H9 (cell line): ENCODE measurements at regions not wholly inside any gene's neighbourhood (a gene's known extent, or its start where the extent isn't known, plus 50 kb on each side); places are given as distances from the start of the nearest gene placed in this dataset.

Experiments
- DNase-seq: peaks from one replicate; pipeline ENCODE4 v3.0.0-alpha.2; 2017
- H2AFZ ChIP-seq: one replicate; pipeline ENCODE4 v1.6.1; 2013; ENCODE audit warnings: mild to moderate bottlenecking, low read length, control low read depth, moderate library complexity
- H2AK5ac ChIP-seq: 2 replicates; pipeline ENCODE4 v1.6.1; 2013; ENCODE audit warnings: low read length, control low read depth, mixed read lengths; ENCODE audit not compliant: insufficient read length
- H2BK120ac ChIP-seq: one replicate; pipeline ENCODE4 v1.6.1; 2013; ENCODE audit warnings: low read depth, mild to moderate bottlenecking, low read length, control low read depth, inconsistent platforms; ENCODE audit not compliant: poor library complexity, severe bottlenecking
- H2BK12ac ChIP-seq: 2 replicates; pipeline ENCODE4 v1.6.1; 2013; ENCODE audit warnings: low read length, control low read depth, mixed read lengths, low read depth; ENCODE audit not compliant: insufficient read length
- H2BK15ac ChIP-seq: 2 replicates; pipeline ENCODE4 v1.6.1; 2013; ENCODE audit warnings: low read depth, low read length, control low read depth
- H2BK20ac ChIP-seq: one replicate; pipeline ENCODE4 v1.6.1; 2013; ENCODE audit warnings: low read depth, mild to moderate bottlenecking, low read length, control low read depth, inconsistent platforms; ENCODE audit not compliant: poor library complexity, severe bottlenecking
- H2BK5ac ChIP-seq: 2 replicates; pipeline ENCODE4 v1.6.1; 2013; ENCODE audit warnings: low read length, control low read depth, mixed read lengths; ENCODE audit not compliant: insufficient read length
- H3K14ac ChIP-seq: 2 replicates; pipeline ENCODE4 v1.6.1; 2013; ENCODE audit warnings: low read length, control low read depth; ENCODE audit not compliant: insufficient read depth
- H3K18ac ChIP-seq: 2 replicates; pipeline ENCODE4 v1.6.1; 2013; ENCODE audit warnings: low read depth, mild to moderate bottlenecking, mixed read lengths, low read length, control low read depth; ENCODE audit not compliant: insufficient read length
- H3K23ac ChIP-seq: 2 replicates; pipeline ENCODE4 v1.6.1; 2013; ENCODE audit warnings: low read length, control low read depth, mixed read lengths, low read depth; ENCODE audit not compliant: insufficient read length
- H3K23me2 ChIP-seq: 2 replicates; pipeline ENCODE4 v1.6.1; 2013; ENCODE audit warnings: low read depth, mild to moderate bottlenecking, mixed read lengths, low read length, control low read depth; ENCODE audit not compliant: insufficient read length, poor library complexity, severe bottlenecking
- H3K27ac ChIP-seq: 2 replicates; pipeline ENCODE4 v1.5.1; 2013; ENCODE audit warnings: low read length, control low read depth, mixed read lengths, low read depth; ENCODE audit not compliant: insufficient read length
- H3K27me3 ChIP-seq: 2 replicates; pipeline ENCODE4 v1.6.1; 2013; ENCODE audit warnings: low read length, control low read depth, inconsistent platforms; ENCODE audit not compliant: insufficient read depth
- H3K4ac ChIP-seq: 2 replicates; pipeline ENCODE4 v1.6.1; 2013; ENCODE audit warnings: low read depth, mild to moderate bottlenecking, control low read depth, inconsistent platforms, low read length, moderate library complexity
- H3K4me1 ChIP-seq: 2 replicates; pipeline ENCODE4 v1.6.1; 2013; ENCODE audit warnings: low read length, control low read depth, inconsistent platforms; ENCODE audit not compliant: insufficient read depth
- H3K4me2 ChIP-seq: 2 replicates; pipeline ENCODE4 v1.6.1; 2013; ENCODE audit warnings: low read length, control low read depth, mixed read lengths; ENCODE audit not compliant: insufficient read length, insufficient read depth
- H3K56ac ChIP-seq: 2 replicates; pipeline ENCODE4 v1.6.1; 2013; ENCODE audit warnings: low read depth, mild to moderate bottlenecking, mixed read lengths, low read length, control low read depth; ENCODE audit not compliant: insufficient read length
- H3K79me1 ChIP-seq: 2 replicates; pipeline ENCODE4 v1.6.1; 2013; ENCODE audit warnings: low read depth, mild to moderate bottlenecking, moderate library complexity, low read length, control low read depth, inconsistent platforms; ENCODE audit not compliant: insufficient read depth, poor library complexity, severe bottlenecking
- H3K79me2 ChIP-seq: 2 replicates; pipeline ENCODE4 v1.6.1; 2013; ENCODE audit warnings: low read length, control low read depth, inconsistent platforms; ENCODE audit not compliant: insufficient read depth
- H3K9ac ChIP-seq: 2 replicates; pipeline ENCODE4 v1.6.1; 2013; ENCODE audit warnings: low read length, control low read depth, mixed read lengths; ENCODE audit not compliant: insufficient read length; ENCODE audit errors: extremely low read depth
- H3K9me3 ChIP-seq: one replicate; pipeline ENCODE4 v1.6.1; 2013; ENCODE audit warnings: low read depth, low read length, inconsistent platforms; ENCODE audit not compliant: control insufficient read depth
- H3T11ph ChIP-seq: one replicate; pipeline ENCODE4 v1.6.1; 2013; ENCODE audit warnings: mild to moderate bottlenecking, low read length, control low read depth, inconsistent platforms
- H4K20me1 ChIP-seq: one replicate; pipeline ENCODE4 v1.6.1; 2013; ENCODE audit not compliant: control insufficient read depth, insufficient read length, insufficient read depth
- H4K5ac ChIP-seq: 2 replicates; pipeline ENCODE4 v1.6.1; 2013; ENCODE audit warnings: low read depth, mild to moderate bottlenecking, mixed read lengths, low read length, control low read depth; ENCODE audit not compliant: insufficient read length
- H4K8ac ChIP-seq: replicated peaks from 2 replicates; pipeline ENCODE4 v1.6.1; 2013; ENCODE audit warnings: low read length, control low read depth, mixed read lengths, low read depth; ENCODE audit not compliant: insufficient read length
- H4K91ac ChIP-seq: 2 replicates; pipeline ENCODE4 v1.6.1; 2013; ENCODE audit warnings: low read depth, mild to moderate bottlenecking, moderate library complexity, mixed read lengths, low read length, control low read depth; ENCODE audit not compliant: insufficient read length
- H3K27ac Mint-ChIP-seq, 3 experiments: 2 replicates in 2 of 3; 3 replicates in 1 of 3; pipeline ENCODE4 v1.8.0; 2020 to 2021; ENCODE audit warnings: mixed read lengths in 3 of 3, mild to moderate bottlenecking in 1 of 3, moderate library complexity in 1 of 3
- H3K27me3 Mint-ChIP-seq: 2 replicates; pipeline ENCODE4 v1.8.0; 2021; ENCODE audit warnings: low read depth, mild to moderate bottlenecking, moderate library complexity, mixed read lengths
- H3K36me3 Mint-ChIP-seq, 3 experiments: 2 replicates in 2 of 3; 3 replicates in 1 of 3; pipeline ENCODE4 v1.8.0; 2020 to 2021; ENCODE audit warnings: low read depth in 3 of 3, mixed read lengths in 3 of 3; ENCODE audit not compliant: insufficient read depth in 1 of 3
- H3K4me1 Mint-ChIP-seq, 2 experiments: 2 replicates each; pipeline ENCODE4 v1.8.0; 2020; ENCODE audit warnings: mixed read lengths in 2 of 2
- H3K4me3 Mint-ChIP-seq, 2 experiments: 2 replicates in 1 of 2; 3 replicates in 1 of 2; pipeline ENCODE4 v1.8.0; 2020 to 2021; ENCODE audit warnings: mild to moderate bottlenecking in 2 of 2, mixed read lengths in 2 of 2, moderate library complexity in 1 of 2
- H3K9me3 Mint-ChIP-seq, 2 experiments: 2 replicates in 1 of 2; 3 replicates in 1 of 2; pipeline ENCODE4 v1.8.0; 2020; ENCODE audit warnings: mild to moderate bottlenecking in 2 of 2, mixed read lengths in 2 of 2, moderate library complexity in 1 of 2
- WGBS: extraction: QIAGEN DNeasy Blood & Tissue Kit; methylation state at CpG from one replicate; pipeline ENCODE4 v1.1.7; 2013; ENCODE audit warnings: missing lambda C conversion rate, low lambda C conversion rate, mixed read lengths; ENCODE audit not compliant: insufficient read length; ENCODE audit errors: extremely low coverage; 5-methylcytosine and 5-hydroxymethylcytosine counted together
- TF ChIP-seq, protein P1 (sequence below): fragments of 200-600 bp; sonication (generic); conservative IDR thresholded peaks from 3 replicates; pipeline ENCODE4 v1.8.0; 2021; ENCODE audit warnings: antibody characterized with exemption, mild to moderate bottlenecking

DNA sequence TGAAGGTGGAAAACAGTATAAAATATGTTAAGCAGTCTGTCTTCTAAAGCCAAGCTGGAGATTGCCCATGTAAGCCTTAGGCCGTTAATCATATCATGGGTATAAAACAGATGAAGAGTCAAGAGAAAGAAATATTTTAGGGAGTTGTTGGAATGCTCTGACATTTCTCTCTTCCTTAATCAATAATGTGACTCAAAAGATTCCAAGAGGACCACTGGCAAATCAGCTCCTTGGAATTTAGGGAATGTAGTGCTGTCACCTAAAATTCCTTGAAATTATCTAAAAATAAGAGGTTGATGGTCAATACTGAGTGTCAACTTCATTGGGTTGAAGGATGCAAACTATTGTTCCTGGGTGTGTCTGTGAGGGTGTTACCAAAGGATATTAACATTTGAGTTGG lies 525.9 kb downstream of the KCNA4 start:
- no peaks in the 10 kb centered on the region for H4K20me1 ChIP-seq
- H2BK20ac ChIP-seq = no peak overlapping the region
- TF ChIP-seq, protein P1, sequence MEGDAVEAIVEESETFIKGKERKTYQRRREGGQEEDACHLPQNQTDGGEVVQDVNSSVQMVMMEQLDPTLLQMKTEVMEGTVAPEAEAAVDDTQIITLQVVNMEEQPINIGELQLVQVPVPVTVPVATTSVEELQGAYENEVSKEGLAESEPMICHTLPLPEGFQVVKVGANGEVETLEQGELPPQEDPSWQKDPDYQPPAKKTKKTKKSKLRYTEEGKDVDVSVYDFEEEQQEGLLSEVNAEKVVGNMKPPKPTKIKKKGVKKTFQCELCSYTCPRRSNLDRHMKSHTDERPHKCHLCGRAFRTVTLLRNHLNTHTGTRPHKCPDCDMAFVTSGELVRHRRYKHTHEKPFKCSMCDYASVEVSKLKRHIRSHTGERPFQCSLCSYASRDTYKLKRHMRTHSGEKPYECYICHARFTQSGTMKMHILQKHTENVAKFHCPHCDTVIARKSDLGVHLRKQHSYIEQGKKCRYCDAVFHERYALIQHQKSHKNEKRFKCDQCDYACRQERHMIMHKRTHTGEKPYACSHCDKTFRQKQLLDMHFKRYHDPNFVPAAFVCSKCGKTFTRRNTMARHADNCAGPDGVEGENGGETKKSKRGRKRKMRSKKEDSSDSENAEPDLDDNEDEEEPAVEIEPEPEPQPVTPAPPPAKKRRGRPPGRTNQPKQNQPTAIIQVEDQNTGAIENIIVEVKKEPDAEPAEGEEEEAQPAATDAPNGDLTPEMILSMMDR = no peak
- H4K5ac ChIP-seq = no peak overlapping the region
- no peaks in the 10 kb centered on the region for H3K79me1 ChIP-seq
- no peak overlapping the region for H2AK5ac ChIP-seq
- H3K23ac ChIP-seq = no peak overlapping the region
- H2BK12ac ChIP-seq = no peak overlapping the region
- no peak overlapping the region for H2AFZ ChIP-seq
- H3K4me3 Mint-ChIP-seq = no peak overlapping the region
- H3K4me1 Mint-ChIP-seq = no peaks in the 10 kb centered on the region
- no CpG with 5 or more reads among the region's 1 CpG for WGBS
- H3K18ac ChIP-seq = no peak overlapping the region
- no peaks in the 10 kb centered on the region for H3K23me2 ChIP-seq
- no peak overlapping the region for H3K4ac ChIP-seq
- H3K36me3 Mint-ChIP-seq = no peaks in the 10 kb centered on the region
- no peak overlapping the region for H3K14ac ChIP-seq
- no peak overlapping the region for H2BK15ac ChIP-seq
- no peaks in the 10 kb centered on the region for H3K79me2 ChIP-seq
- H3K9me3 ChIP-seq = no peaks in the 10 kb centered on the region
- H2BK5ac ChIP-seq = no peak overlapping the region
- H3K27ac Mint-ChIP-seq = no peak overlapping the region
- no peak overlapping the region for H4K91ac ChIP-seq
- no peak overlapping the region for H3K56ac ChIP-seq
- H3K27me3 Mint-ChIP-seq = no peaks in the 10 kb centered on the region
- H2BK120ac ChIP-seq = no peak overlapping the region
- H3K9ac ChIP-seq = no peak overlapping the region
- H3K9me3 Mint-ChIP-seq = no peaks in the 10 kb centered on the region
- no peak overlapping the region for H3K27ac ChIP-seq
- no peak for DNase-seq
- no peaks in the 10 kb centered on the region for H3K27me3 ChIP-seq
- H3K4me1 ChIP-seq = no peaks in the 10 kb centered on the region
- H3T11ph ChIP-seq = no peak overlapping the region
- no peak overlapping the region for H3K4me2 ChIP-seq
- H4K8ac ChIP-seq = no peak overlapping the region
